GM12865 (cell line): ENCODE measurements at regions not wholly inside any gene's neighbourhood (a gene's known extent, or its start where the extent isn't known, plus 50 kb on each side); places are given as distances from the start of the nearest gene placed in this dataset.

ENCODE experiments used
- DNase-seq: peaks from one replicate; pipeline ENCODE4 v3.0.0; 2010; ENCODE audit warnings: low read depth
- H3K4me3 ChIP-seq: 2 replicates; pipeline ENCODE4 v1.5.1; 2011; ENCODE audit warnings: mild to moderate bottlenecking, low read depth, low read length, control low read depth
- CTCF ChIP-seq: IDR thresholded peaks from 2 replicates; pipeline ENCODE4 v1.5.1; 2011; ENCODE audit warnings: low read length, control low read depth, low read depth, inconsistent platforms; ENCODE audit not compliant: insufficient read depth; ENCODE audit errors: missing control alignments

- no peak for DNase-seq
- H3K4me3 ChIP-seq = no peak overlapping the region
- TF ChIP-seq CTCF = no peak
Observed at GRCh38 chr11:134759855-134760254, 347.8 kb upstream of the B3GAT1 start.

- TF ChIP-seq CTCF = no peak
- DNase-seq = no peak
- no peak overlapping the region for H3K4me3 ChIP-seq
Observed at GRCh38 chr11:134759274-134759673, 347.2 kb upstream of the B3GAT1 start.

GRCh38 chr11:134758342-134758931 is 346.4 kb upstream of the B3GAT1 start:
- no peak for TF ChIP-seq CTCF
- H3K4me3 ChIP-seq = no peak overlapping the region
- DNase-seq = no peak

- TF ChIP-seq CTCF = no peak
- no peak for DNase-seq
- H3K4me3 ChIP-seq = no peak overlapping the region
Observed at GRCh38 chr11:134757633-134758032, 345.6 kb upstream of the B3GAT1 start.

GRCh38 chr11:134756811-134757540 is 344.9 kb upstream of the B3GAT1 start:
- no peak overlapping the region for H3K4me3 ChIP-seq
- no peak for TF ChIP-seq CTCF
- DNase-seq = no peak

GRCh38 chr11:134755535-134755934 is 343.5 kb upstream of the B3GAT1 start:
- no peak for TF ChIP-seq CTCF
- DNase-seq = no peak
- no peak overlapping the region for H3K4me3 ChIP-seq

GRCh38 chr11:134754521-134755198 is 342.6 kb upstream of the B3GAT1 start:
- TF ChIP-seq CTCF = no peak
- no peak for DNase-seq
- H3K4me3 ChIP-seq = no peak overlapping the region
